NB4 (cell line): ENCODE measurements at regions not wholly inside any gene's neighbourhood (a gene's known extent, or its start where the extent isn't known, plus 50 kb on each side); places are given as distances from the start of the nearest gene placed in this dataset.
"Not testable (repeated sequence)": the region's sequence is repeated elsewhere in the genome, so short reads cannot be mapped to it uniquely, and the experiment has no call there.

Experiments
- DNase-seq: peaks from one replicate; pipeline ENCODE4 v3.0.0; 2010; ENCODE audit warnings: low read depth
- H3K4me3 ChIP-seq: one replicate; pipeline ENCODE4 v1.5.1; 2011; ENCODE audit warnings: mild to moderate bottlenecking, low read depth, low read length, moderate library complexity
- CTCF ChIP-seq: IDR thresholded peaks from one replicate; pipeline ENCODE4 v1.5.1; 2012; ENCODE audit warnings: low read depth, low read length
- MAX ChIP-seq: IDR thresholded peaks from 2 replicates; pipeline ENCODE4 v1.6.1; 2011; ENCODE audit warnings: low read depth, low read length
- MYC ChIP-seq: IDR thresholded peaks from 2 replicates; pipeline ENCODE4 v1.6.1; 2011; ENCODE audit warnings: low read depth, low read length
- POLR2A ChIP-seq: IDR thresholded peaks from 2 replicates; pipeline ENCODE4 v1.6.1; 2011; ENCODE audit warnings: mild to moderate bottlenecking; ENCODE audit not compliant: insufficient read length; ENCODE audit errors: extremely low read depth

GRCh38 chrX:128650326-128650725, 598.1 kb upstream of the ACTRT1 start:
- no peak for DNase-seq
- TF ChIP-seq POLR2A = no peak
- TF ChIP-seq MYC = no peak
- no peak for TF ChIP-seq CTCF
- TF ChIP-seq MAX = no peak
- H3K4me3 ChIP-seq = no peak overlapping the region

GRCh38 chrX:128634754-128635153, 582.6 kb upstream of the ACTRT1 start:
- peak; percentile 6 for DNase-seq
- H3K4me3 ChIP-seq = no peak overlapping the region
- TF ChIP-seq POLR2A (no peak), MYC (no peak), MAX (no peak), CTCF (no peak)

GRCh38 chrX:128623361-128623760, 571.2 kb upstream of the ACTRT1 start:
- DNase-seq = no peak
- no peak overlapping the region for H3K4me3 ChIP-seq
- no peak for TF ChIP-seq MAX
- no peak for TF ChIP-seq POLR2A

GRCh38 chrX:128622296-128622695, 570.1 kb upstream of the ACTRT1 start:
- no peak for DNase-seq
- H3K4me3 ChIP-seq = no peak overlapping the region
- TF ChIP-seq POLR2A (no peak), MYC (no peak), CTCF (no peak), MAX (no peak)

GRCh38 chrX:128619490-128619889, 567.3 kb upstream of the ACTRT1 start:
- no peak for DNase-seq
- TF ChIP-seq POLR2A = no peak
- TF ChIP-seq CTCF = no peak
- H3K4me3 ChIP-seq = no peak overlapping the region

GRCh38 chrX:128616933-128617332, 564.7 kb upstream of the ACTRT1 start:
- DNase-seq = no peak
- TF ChIP-seq CTCF (no peak), MYC (no peak), MAX (no peak), POLR2A (no peak)
- H3K4me3 ChIP-seq = no peak overlapping the region

GRCh38 chrX:128606817-128607216, 554.6 kb upstream of the ACTRT1 start:
- DNase-seq, H3K4me3 ChIP-seq: not testable (repeated sequence)

GRCh38 chrX:128606357-128606756, 554.2 kb upstream of the ACTRT1 start:
- H3K4me3 ChIP-seq, DNase-seq: not testable (repeated sequence)
